HuH-7.5 (cell line): ENCODE measurements at regions not wholly inside any gene's neighbourhood (a gene's known extent, or its start where the extent isn't known, plus 50 kb on each side); places are given as distances from the start of the nearest gene placed in this dataset.
A peak's percentile ranks its signal among the peaks of the same experiment; 100 is the strongest.

Experiments
- DNase-seq: peaks from one replicate; pipeline ENCODE4 v3.0.0; 2011; ENCODE audit warnings: low spot score

- no peak for DNase-seq
Measured at GRCh38 chr2:18883616-18884456, 294.5 kb upstream of the NT5C1B start.

GRCh38 chr2:18871430-18871829 is 282.1 kb upstream of the NT5C1B start:
- DNase-seq, result no peak

- DNase-seq, result no peak
Measured at GRCh38 chr2:18870307-18870706, 280.9 kb upstream of the NT5C1B start.

- no peak for DNase-seq
Measured at GRCh38 chr2:18861951-18862350, 272.6 kb upstream of the NT5C1B start.

GRCh38 chr2:18860179-18860578 is 270.8 kb upstream of the NT5C1B start:
- no peak for DNase-seq

GRCh38 chr2:18856765-18857164 is 267.4 kb upstream of the NT5C1B start:
- DNase-seq, result no peak

GRCh38 chr2:18855027-18855426 is 265.7 kb upstream of the NT5C1B start:
- peak; percentile 14 for DNase-seq

GRCh38 chr2:18849841-18850578 is 260.6 kb upstream of the NT5C1B start:
- no peak for DNase-seq

GRCh38 chr2:18848646-18849045 is 259.3 kb upstream of the NT5C1B start:
- no peak for DNase-seq

GRCh38 chr2:18845854-18846445 is 256.6 kb upstream of the NT5C1B start:
- DNase-seq, result no peak

GRCh38 chr2:18842836-18843235 is 253.5 kb upstream of the NT5C1B start:
- no peak for DNase-seq

GRCh38 chr2:18841248-18842150 is 252.1 kb upstream of the NT5C1B start:
- DNase-seq, result no peak

GRCh38 chr2:18837240-18837639 is 247.9 kb upstream of the NT5C1B start:
- DNase-seq, result no peak

GRCh38 chr2:18836436-18836835 is 247.1 kb upstream of the NT5C1B start:
- no peak for DNase-seq

GRCh38 chr2:18835787-18836186 is 246.4 kb upstream of the NT5C1B start:
- DNase-seq, result no peak

GRCh38 chr2:18834341-18834740 is 245.0 kb upstream of the NT5C1B start:
- DNase-seq, result no peak

GRCh38 chr2:18833941-18834340 is 244.6 kb upstream of the NT5C1B start:
- DNase-seq, result no peak

GRCh38 chr2:18831916-18832510 is 242.6 kb upstream of the NT5C1B start:
- DNase-seq, result no peak

GRCh38 chr2:18830962-18831361 is 241.6 kb upstream of the NT5C1B start:
- DNase-seq, result no peak

- DNase-seq, result no peak
Measured at GRCh38 chr2:18829976-18830375, 240.6 kb upstream of the NT5C1B start.

- DNase-seq, result no peak
Measured at GRCh38 chr2:18829251-18829902, 240.0 kb upstream of the NT5C1B start.
